ENCODE measurements at regions not wholly inside any gene's neighbourhood (a gene's known extent, or its start where the extent isn't known, plus 50 kb on each side); places are given as distances from the start of the nearest gene placed in this dataset.

GRCh38 chr21:38744861-38745260, 60.9 kb upstream of the ETS2 start:
- TF ChIP-seq TAF1 (conservative IDR thresholded peaks at IDR 0.05) (no peak), CTCF (IDR thresholded peaks at IDR 0.05; ENCODE audit: low read depth, low read length, missing input control) (no peak), ATF3 (IDR thresholded peaks at IDR 0.05) (no peak), MAX (IDR thresholded peaks at IDR 0.05) (no peak), JUND (IDR thresholded peaks at IDR 0.05) (no peak), NR2F2 (IDR thresholded peaks at IDR 0.05) (no peak), SP1 (IDR thresholded peaks at IDR 0.05) (no peak), YY1 (IDR thresholded peaks at IDR 0.05) (no peak), REST (IDR thresholded peaks at IDR 0.05) (no peak)

Data from liver (tissue), 3 donors.